ENCODE measurements at regions not wholly inside any gene's neighbourhood (a gene's known extent, or its start where the extent isn't known, plus 50 kb on each side); places are given as distances from the start of the nearest gene placed in this dataset.
"Not testable (repeated sequence)": the region's sequence is repeated elsewhere in the genome, so short reads cannot be mapped to it uniquely, and the experiment has no call there.

- H3K27me3 ChIP-seq (ENCODE audit: control insufficient read depth in 2 of 2, insufficient read depth in 2 of 2, low read length in 2 of 2), result no peaks in the 10 kb centered on the region
Measured at GRCh38 chr22:49344161-49344560, 483.5 kb downstream of the BRD1 start.

GRCh38 chr22:49340406-49340805 lies 487.3 kb downstream of the BRD1 start:
- H3K9ac ChIP-seq (ENCODE audit: low read depth in 1 of 2, low read length in 2 of 2), result no peak overlapping the region
- H3K36me3 ChIP-seq (ENCODE audit: control insufficient read depth in 2 of 2, insufficient read depth in 2 of 2, low read length in 2 of 2), result no peaks in the 10 kb centered on the region
- no peaks in the 10 kb centered on the region for H3K4me1 ChIP-seq (ENCODE audit: control insufficient read depth in 2 of 2, insufficient read depth in 2 of 2, low read length in 2 of 2)
- H3K9me3 ChIP-seq (ENCODE audit: control insufficient read depth in 2 of 2, low read length in 2 of 2), result no peaks in the 10 kb centered on the region
- no peaks in the 10 kb centered on the region for H3K27me3 ChIP-seq (ENCODE audit: control insufficient read depth in 2 of 2, insufficient read depth in 2 of 2, low read length in 2 of 2)
- no peak overlapping the region for H3K4me3 ChIP-seq (ENCODE audit: low read length in 2 of 2)
- H3K27ac ChIP-seq (ENCODE audit: low read depth in 2 of 2, low read length in 2 of 2), result no peak overlapping the region

More at GRCh38 chr22:49344161-49344560, 483.5 kb downstream of the BRD1 start:
- H3K27ac ChIP-seq (ENCODE audit: low read depth in 2 of 2, low read length in 2 of 2), result no peak overlapping the region
- no peak overlapping the region for H3K4me3 ChIP-seq (ENCODE audit: low read length in 2 of 2)
- H3K9ac ChIP-seq (ENCODE audit: low read depth in 1 of 2, low read length in 2 of 2), result no peak overlapping the region
- H3K4me1 ChIP-seq (ENCODE audit: control insufficient read depth in 2 of 2, insufficient read depth in 2 of 2, low read length in 2 of 2), result no peaks in the 10 kb centered on the region
- no peaks in the 10 kb centered on the region for H3K9me3 ChIP-seq (ENCODE audit: control insufficient read depth in 2 of 2, low read length in 2 of 2)
- no peaks in the 10 kb centered on the region for H3K36me3 ChIP-seq (ENCODE audit: control insufficient read depth in 2 of 2, insufficient read depth in 2 of 2, low read length in 2 of 2)

GRCh38 chr22:49336483-49336882 lies 491.2 kb downstream of the BRD1 start:
- H3K27me3 ChIP-seq (ENCODE audit: control insufficient read depth in 2 of 2, insufficient read depth in 2 of 2, low read length in 2 of 2); H3K9ac ChIP-seq (ENCODE audit: low read depth in 1 of 2, low read length in 2 of 2); H3K36me3 ChIP-seq (ENCODE audit: control insufficient read depth in 2 of 2, insufficient read depth in 2 of 2, low read length in 2 of 2): not testable (repeated sequence)

GRCh38 chr22:49334976-49335375 lies 492.7 kb downstream of the BRD1 start:
- Histone ChIP-seq H3K27ac (ENCODE audit: low read depth in 2 of 2, low read length in 2 of 2) (no peak overlapping the region), H3K4me3 (ENCODE audit: low read length in 2 of 2) (no peak overlapping the region), H3K9me3 (ENCODE audit: control insufficient read depth in 2 of 2, low read length in 2 of 2) (no peaks in the 10 kb centered on the region), H3K4me1 (ENCODE audit: control insufficient read depth in 2 of 2, insufficient read depth in 2 of 2, low read length in 2 of 2) (no peaks in the 10 kb centered on the region), H3K36me3 (ENCODE audit: control insufficient read depth in 2 of 2, insufficient read depth in 2 of 2, low read length in 2 of 2) (no peaks in the 10 kb centered on the region), H3K27me3 (ENCODE audit: control insufficient read depth in 2 of 2, insufficient read depth in 2 of 2, low read length in 2 of 2) (no peaks in the 10 kb centered on the region), H3K9ac (ENCODE audit: low read depth in 1 of 2, low read length in 2 of 2) (no peak overlapping the region)

More at GRCh38 chr22:49336483-49336882, 491.2 kb downstream of the BRD1 start:
- H3K27ac ChIP-seq (ENCODE audit: low read depth in 2 of 2, low read length in 2 of 2); H3K4me1 ChIP-seq (ENCODE audit: control insufficient read depth in 2 of 2, insufficient read depth in 2 of 2, low read length in 2 of 2); H3K4me3 ChIP-seq (ENCODE audit: low read length in 2 of 2); H3K9me3 ChIP-seq (ENCODE audit: control insufficient read depth in 2 of 2, low read length in 2 of 2): not testable (repeated sequence)

- H3K36me3 ChIP-seq (ENCODE audit: control insufficient read depth in 2 of 2, insufficient read depth in 2 of 2, low read length in 2 of 2), result no peaks in the 10 kb centered on the region
- no peak overlapping the region for H3K9ac ChIP-seq (ENCODE audit: low read depth in 1 of 2, low read length in 2 of 2)
- no peaks in the 10 kb centered on the region for H3K9me3 ChIP-seq (ENCODE audit: control insufficient read depth in 2 of 2, low read length in 2 of 2)
- no peaks in the 10 kb centered on the region for H3K4me1 ChIP-seq (ENCODE audit: control insufficient read depth in 2 of 2, insufficient read depth in 2 of 2, low read length in 2 of 2)
- no peaks in the 10 kb centered on the region for H3K27me3 ChIP-seq (ENCODE audit: control insufficient read depth in 2 of 2, insufficient read depth in 2 of 2, low read length in 2 of 2)
- no peak overlapping the region for H3K27ac ChIP-seq (ENCODE audit: low read depth in 2 of 2, low read length in 2 of 2)
- no peak overlapping the region for H3K4me3 ChIP-seq (ENCODE audit: low read length in 2 of 2)
Measured at GRCh38 chr22:49334449-49334789, 493.3 kb downstream of the BRD1 start.

- no peak overlapping the region for H3K27ac ChIP-seq (ENCODE audit: low read depth in 2 of 2, low read length in 2 of 2)
- H3K27me3 ChIP-seq (ENCODE audit: control insufficient read depth in 2 of 2, insufficient read depth in 2 of 2, low read length in 2 of 2), result no peaks in the 10 kb centered on the region
- H3K9me3 ChIP-seq (ENCODE audit: control insufficient read depth in 2 of 2, low read length in 2 of 2), result no peaks in the 10 kb centered on the region
- H3K36me3 ChIP-seq (ENCODE audit: control insufficient read depth in 2 of 2, insufficient read depth in 2 of 2, low read length in 2 of 2), result no peaks in the 10 kb centered on the region
- H3K4me1 ChIP-seq (ENCODE audit: control insufficient read depth in 2 of 2, insufficient read depth in 2 of 2, low read length in 2 of 2), result no peaks in the 10 kb centered on the region
- H3K9ac ChIP-seq (ENCODE audit: low read depth in 1 of 2, low read length in 2 of 2), result no peak overlapping the region
- no peak overlapping the region for H3K4me3 ChIP-seq (ENCODE audit: low read length in 2 of 2)
Measured at GRCh38 chr22:49333206-49333605, 494.5 kb downstream of the BRD1 start.

- Histone ChIP-seq H3K9me3 (ENCODE audit: control insufficient read depth in 2 of 2, low read length in 2 of 2) (no peaks in the 10 kb centered on the region), H3K4me1 (ENCODE audit: control insufficient read depth in 2 of 2, insufficient read depth in 2 of 2, low read length in 2 of 2) (no peaks in the 10 kb centered on the region), H3K9ac (ENCODE audit: low read depth in 1 of 2, low read length in 2 of 2) (no peak overlapping the region), H3K27me3 (ENCODE audit: control insufficient read depth in 2 of 2, insufficient read depth in 2 of 2, low read length in 2 of 2) (no peaks in the 10 kb centered on the region), H3K27ac (ENCODE audit: low read depth in 2 of 2, low read length in 2 of 2) (no peak overlapping the region), H3K4me3 (ENCODE audit: low read length in 2 of 2) (no peak overlapping the region), H3K36me3 (ENCODE audit: control insufficient read depth in 2 of 2, insufficient read depth in 2 of 2, low read length in 2 of 2) (no peaks in the 10 kb centered on the region)
Measured at GRCh38 chr22:49332691-49333090, 495.0 kb downstream of the BRD1 start.

- Histone ChIP-seq H3K9me3 (ENCODE audit: control insufficient read depth in 2 of 2, low read length in 2 of 2) (no peaks in the 10 kb centered on the region), H3K36me3 (ENCODE audit: control insufficient read depth in 2 of 2, insufficient read depth in 2 of 2, low read length in 2 of 2) (no peaks in the 10 kb centered on the region), H3K27me3 (ENCODE audit: control insufficient read depth in 2 of 2, insufficient read depth in 2 of 2, low read length in 2 of 2) (no peaks in the 10 kb centered on the region), H3K4me3 (ENCODE audit: low read length in 2 of 2) (no peak overlapping the region), H3K9ac (ENCODE audit: low read depth in 1 of 2, low read length in 2 of 2) (no peak overlapping the region), H3K4me1 (ENCODE audit: control insufficient read depth in 2 of 2, insufficient read depth in 2 of 2, low read length in 2 of 2) (no peaks in the 10 kb centered on the region), H3K27ac (ENCODE audit: low read depth in 2 of 2, low read length in 2 of 2) (no peak overlapping the region)
Measured at GRCh38 chr22:49331878-49332277, 495.8 kb downstream of the BRD1 start.

GRCh38 chr22:49331223-49331815 lies 496.4 kb downstream of the BRD1 start:
- H3K27me3 ChIP-seq (ENCODE audit: control insufficient read depth in 2 of 2, insufficient read depth in 2 of 2, low read length in 2 of 2), result no peaks in the 10 kb centered on the region
- no peaks in the 10 kb centered on the region for H3K4me1 ChIP-seq (ENCODE audit: control insufficient read depth in 2 of 2, insufficient read depth in 2 of 2, low read length in 2 of 2)
- no peaks in the 10 kb centered on the region for H3K36me3 ChIP-seq (ENCODE audit: control insufficient read depth in 2 of 2, insufficient read depth in 2 of 2, low read length in 2 of 2)
- no peak overlapping the region for H3K27ac ChIP-seq (ENCODE audit: low read depth in 2 of 2, low read length in 2 of 2)
- H3K4me3 ChIP-seq (ENCODE audit: low read length in 2 of 2), result no peak overlapping the region
- no peak overlapping the region for H3K9ac ChIP-seq (ENCODE audit: low read depth in 1 of 2, low read length in 2 of 2)
- H3K9me3 ChIP-seq (ENCODE audit: control insufficient read depth in 2 of 2, low read length in 2 of 2), result no peaks in the 10 kb centered on the region

GRCh38 chr22:49330421-49331222 lies 497.1 kb downstream of the BRD1 start:
- Histone ChIP-seq H3K27ac (ENCODE audit: low read depth in 2 of 2, low read length in 2 of 2) (no peak overlapping the region), H3K36me3 (ENCODE audit: control insufficient read depth in 2 of 2, insufficient read depth in 2 of 2, low read length in 2 of 2) (no peaks in the 10 kb centered on the region), H3K9ac (ENCODE audit: low read depth in 1 of 2, low read length in 2 of 2) (no peak overlapping the region), H3K4me1 (ENCODE audit: control insufficient read depth in 2 of 2, insufficient read depth in 2 of 2, low read length in 2 of 2) (no peaks in the 10 kb centered on the region), H3K4me3 (ENCODE audit: low read length in 2 of 2) (no peak overlapping the region), H3K9me3 (ENCODE audit: control insufficient read depth in 2 of 2, low read length in 2 of 2) (no peaks in the 10 kb centered on the region), H3K27me3 (ENCODE audit: control insufficient read depth in 2 of 2, insufficient read depth in 2 of 2, low read length in 2 of 2) (no peaks in the 10 kb centered on the region)
